ENCODE measurements at regions not wholly inside any gene's neighbourhood (a gene's known extent, or its start where the extent isn't known, plus 50 kb on each side); places are given as distances from the start of the nearest gene placed in this dataset.

DNA sequence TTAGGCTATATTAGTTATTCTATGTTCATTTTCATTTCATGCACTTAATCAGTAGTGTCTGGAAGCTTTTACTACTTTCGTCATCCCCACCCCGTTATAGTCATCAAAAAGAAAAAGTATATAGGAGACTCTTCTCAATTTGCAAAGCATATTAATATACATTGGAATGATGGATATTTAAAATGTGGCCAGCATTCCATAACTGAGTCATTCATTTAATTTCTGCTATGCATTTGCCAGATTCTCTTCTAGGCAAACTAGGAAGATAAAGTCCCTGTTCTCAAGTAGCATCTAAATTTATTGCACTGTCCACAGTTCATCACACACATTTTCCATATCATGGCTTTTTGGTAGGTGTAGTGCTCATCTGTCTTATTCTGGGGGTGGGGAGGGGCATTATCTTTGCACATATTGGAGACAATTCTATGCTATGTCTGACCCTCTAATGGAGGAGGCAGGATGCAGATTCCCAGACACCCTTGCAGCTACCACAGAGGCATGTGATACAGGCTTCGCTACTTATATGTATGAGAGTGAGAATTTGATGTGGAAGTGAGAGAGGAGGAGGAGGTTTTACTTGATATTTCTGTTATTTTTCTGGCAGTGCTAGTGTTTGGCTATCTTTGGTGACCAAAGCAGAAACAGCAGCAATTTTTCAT lies 125.8 kb downstream of the CTH start:
- TF ChIP-seq GATA1 (IDR thresholded peaks at IDR 0.05; ENCODE audit: low read depth, low read length) (no peak), POLR2A (IDR thresholded peaks at IDR 0.05; ENCODE audit: low read length) (no peak)
- no peak for DNase-seq

DNA sequence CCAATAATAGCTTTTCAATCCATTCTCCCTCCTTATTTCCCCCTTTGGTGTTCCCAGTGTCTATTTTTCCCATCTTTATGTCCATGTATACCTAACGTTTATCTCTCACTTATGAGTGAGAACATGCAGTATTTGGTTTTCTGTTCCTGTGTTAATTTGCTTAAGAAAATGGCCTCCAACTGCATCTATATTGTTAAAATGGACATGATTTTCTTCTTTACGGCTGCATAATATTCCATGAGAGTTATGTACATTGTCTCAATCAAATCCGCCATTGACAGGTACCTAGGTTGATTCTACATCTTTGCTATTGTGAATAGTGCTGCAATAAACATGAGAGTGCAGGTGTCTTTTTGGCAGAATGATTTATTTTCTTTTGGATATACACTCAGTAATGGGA lies 126.7 kb downstream of the CTH start:
- TF ChIP-seq GATA1 (IDR thresholded peaks at IDR 0.05; ENCODE audit: low read depth, low read length) (no peak), POLR2A (IDR thresholded peaks at IDR 0.05; ENCODE audit: low read length) (no peak)
- DNase-seq: no peak

DNA sequence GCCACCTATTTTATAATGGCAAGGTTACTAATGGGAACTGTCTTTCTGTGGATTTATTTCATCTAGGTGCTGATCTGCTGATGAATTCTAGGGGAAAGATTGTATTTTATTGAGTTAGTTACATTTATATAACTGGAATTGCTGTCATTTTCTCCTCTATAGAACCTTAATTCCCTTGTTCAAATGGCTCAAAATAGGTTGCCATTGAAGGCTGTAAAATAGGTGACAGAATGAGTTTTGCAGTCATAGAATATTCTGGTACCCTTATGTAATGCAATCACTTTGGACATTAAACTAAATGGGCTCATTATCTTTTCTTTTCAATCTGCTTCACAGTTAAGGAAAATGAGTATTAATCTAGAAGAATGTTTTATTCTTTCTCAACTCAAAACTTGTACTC lies 131.0 kb downstream of the CTH start:
- no peak for TF ChIP-seq POLR2A (IDR thresholded peaks at IDR 0.05; ENCODE audit: low read length)
- no peak for TF ChIP-seq GATA1 (IDR thresholded peaks at IDR 0.05; ENCODE audit: low read depth, low read length)
- DNase-seq: no peak

DNA sequence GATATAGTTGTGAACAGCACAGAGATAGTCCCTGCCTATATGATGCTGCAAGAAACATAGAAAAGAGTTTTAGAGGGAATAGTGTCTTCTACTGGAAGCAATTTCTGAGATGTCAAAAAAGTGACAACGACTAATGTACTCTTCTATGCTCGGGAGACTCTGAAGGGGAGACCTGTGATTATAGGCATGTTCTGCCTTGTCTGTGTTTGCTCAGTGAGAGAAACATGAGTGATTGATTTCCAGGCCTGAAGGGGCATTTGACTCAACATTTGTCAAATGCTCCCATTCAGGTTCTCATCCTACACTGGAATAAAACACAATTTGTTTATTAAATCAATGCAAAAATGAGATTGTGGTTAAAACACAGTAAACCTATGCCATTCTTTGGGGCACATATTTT lies 131.8 kb downstream of the CTH start:
- TF ChIP-seq GATA1 (IDR thresholded peaks at IDR 0.05; ENCODE audit: low read depth, low read length): no peak
- TF ChIP-seq POLR2A (IDR thresholded peaks at IDR 0.05; ENCODE audit: low read length): no peak
- DNase-seq: no peak

DNA sequence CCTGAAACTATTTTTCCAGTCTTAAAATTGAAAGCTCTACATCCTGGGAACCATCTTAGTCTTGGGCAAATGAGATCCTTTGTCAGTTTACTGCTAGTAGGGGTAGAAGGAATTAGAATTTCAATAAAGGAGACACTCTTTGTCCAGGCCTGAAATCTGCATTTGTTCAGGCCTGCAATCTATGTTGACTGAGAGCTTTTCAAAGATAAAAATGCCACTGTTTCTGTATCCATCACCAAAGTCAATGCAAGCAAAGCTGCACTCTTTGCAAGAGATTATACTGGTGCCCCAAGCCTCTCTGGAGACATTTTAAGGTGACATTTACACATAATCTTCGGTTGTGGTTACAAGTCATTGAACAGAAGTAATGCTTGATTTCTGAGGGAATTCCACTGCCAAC lies 135.7 kb downstream of the CTH start:
- TF ChIP-seq GATA1 (IDR thresholded peaks at IDR 0.05; ENCODE audit: low read depth, low read length) (no peak), POLR2A (IDR thresholded peaks at IDR 0.05; ENCODE audit: low read length) (no peak)

DNA sequence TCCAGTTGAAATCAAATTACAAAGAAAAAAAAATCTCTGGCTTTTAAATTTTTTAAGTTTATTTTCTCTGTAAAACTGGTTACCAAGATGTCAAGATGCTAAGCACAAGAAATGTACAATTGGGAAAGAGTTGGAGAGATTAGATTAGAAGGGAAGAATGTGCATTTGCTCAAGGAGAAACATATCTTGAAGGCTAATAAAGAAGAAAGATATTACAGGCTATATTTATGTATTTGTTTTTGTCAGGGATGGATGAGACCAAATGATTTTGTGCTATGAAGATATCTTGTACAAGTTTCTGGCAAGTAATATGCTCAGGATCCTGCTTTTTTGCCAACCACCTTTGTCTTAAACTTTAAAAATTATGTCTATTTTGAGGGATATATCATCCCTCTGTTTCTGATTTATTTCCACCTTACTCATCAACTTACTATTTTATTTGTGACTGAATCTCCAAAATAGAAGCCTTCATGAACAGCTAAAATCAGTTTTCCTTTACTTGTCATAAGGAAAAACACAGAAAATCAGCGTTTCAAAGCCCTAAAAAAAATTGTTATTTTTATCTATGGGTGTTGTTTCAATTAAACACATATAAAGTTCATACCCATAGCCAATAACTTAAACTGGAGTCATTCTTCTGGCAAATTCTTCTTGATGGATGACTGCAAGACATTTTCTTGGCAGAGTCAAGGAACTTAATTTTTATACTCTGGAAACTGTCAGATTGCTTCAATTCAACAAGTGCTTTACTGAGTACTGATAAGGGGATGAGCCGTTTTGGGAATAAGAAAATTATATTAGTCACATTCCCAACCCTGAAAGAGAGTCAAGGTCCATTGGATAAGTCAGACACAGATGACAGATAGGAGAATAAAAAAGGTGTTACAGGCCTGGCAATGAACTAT lies 141.8 kb downstream of the CTH start:
- TF ChIP-seq GATA1 (IDR thresholded peaks at IDR 0.05; ENCODE audit: low read depth, low read length) (no peak), POLR2A (IDR thresholded peaks at IDR 0.05; ENCODE audit: low read length) (no peak)
- no peak for DNase-seq

More for the DNA sequence above, 135.7 kb downstream of the CTH start:
- no peak for DNase-seq

DNA sequence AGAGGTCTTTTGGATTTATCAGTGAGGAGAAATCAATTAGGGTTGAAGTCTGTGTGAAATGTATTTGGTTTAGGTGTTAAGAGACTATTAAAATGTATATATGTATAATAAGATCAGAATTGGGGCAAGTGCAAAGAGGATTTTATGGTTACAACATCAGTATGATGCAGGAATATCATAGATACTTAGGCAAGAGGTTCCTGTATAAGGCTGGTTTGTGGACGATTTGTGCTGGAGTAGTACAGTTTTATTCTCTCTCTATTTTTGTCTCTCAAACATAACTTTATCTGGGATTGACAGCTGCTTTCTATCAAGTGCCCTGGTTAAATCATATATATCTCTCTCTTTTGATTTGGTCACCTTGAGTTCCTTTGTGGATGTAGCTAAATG lies 142.5 kb downstream of the CTH start:
- no peak for DNase-seq
- no peak for TF ChIP-seq POLR2A (IDR thresholded peaks at IDR 0.05; ENCODE audit: low read length)
- TF ChIP-seq GATA1 (IDR thresholded peaks at IDR 0.05; ENCODE audit: low read depth, low read length): no peak

DNA sequence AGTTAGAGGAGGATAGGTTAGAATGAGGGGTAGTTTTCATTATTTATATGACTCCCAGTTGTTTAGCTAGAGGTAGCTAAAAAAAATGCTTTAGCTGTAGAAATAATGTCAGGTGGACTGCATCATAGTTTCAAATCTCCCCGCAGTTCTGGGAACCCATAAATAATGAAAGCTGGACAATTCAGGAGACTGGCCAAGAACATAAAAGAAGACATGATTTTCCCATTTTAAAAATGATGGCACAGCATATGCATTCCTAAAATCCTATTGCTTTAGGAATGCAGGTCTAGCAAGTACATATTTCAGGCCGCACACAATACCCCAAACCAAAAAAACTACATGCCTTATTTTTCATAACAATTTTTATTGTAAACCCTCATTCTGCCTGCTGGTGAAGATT lies 143.3 kb downstream of the CTH start:
- no peak for DNase-seq
- TF ChIP-seq GATA1 (IDR thresholded peaks at IDR 0.05; ENCODE audit: low read depth, low read length): no peak
- no peak for TF ChIP-seq POLR2A (IDR thresholded peaks at IDR 0.05; ENCODE audit: low read length)

DNA sequence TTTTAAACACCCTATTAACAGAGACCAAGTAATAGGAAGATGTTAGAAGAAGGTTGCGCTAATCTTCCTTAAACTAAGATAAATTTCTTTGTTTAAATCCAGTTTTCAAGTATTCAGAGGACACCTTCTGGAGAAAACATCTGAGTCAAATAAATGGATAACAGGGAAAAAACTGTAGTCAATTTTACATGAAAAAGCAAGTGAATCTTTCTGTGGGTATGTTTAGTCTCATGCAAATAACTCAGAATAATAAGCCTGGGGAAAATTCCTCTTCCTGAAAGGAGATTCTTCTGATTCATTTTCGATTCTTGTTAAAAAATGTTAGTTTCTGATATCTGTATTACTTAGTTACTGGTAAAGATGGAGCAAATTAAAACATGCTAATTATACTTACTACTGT lies 145.5 kb downstream of the CTH start:
- TF ChIP-seq GATA1 (IDR thresholded peaks at IDR 0.05; ENCODE audit: low read depth, low read length): no peak
- no peak for TF ChIP-seq POLR2A (IDR thresholded peaks at IDR 0.05; ENCODE audit: low read length)
- no peak for DNase-seq

DNA sequence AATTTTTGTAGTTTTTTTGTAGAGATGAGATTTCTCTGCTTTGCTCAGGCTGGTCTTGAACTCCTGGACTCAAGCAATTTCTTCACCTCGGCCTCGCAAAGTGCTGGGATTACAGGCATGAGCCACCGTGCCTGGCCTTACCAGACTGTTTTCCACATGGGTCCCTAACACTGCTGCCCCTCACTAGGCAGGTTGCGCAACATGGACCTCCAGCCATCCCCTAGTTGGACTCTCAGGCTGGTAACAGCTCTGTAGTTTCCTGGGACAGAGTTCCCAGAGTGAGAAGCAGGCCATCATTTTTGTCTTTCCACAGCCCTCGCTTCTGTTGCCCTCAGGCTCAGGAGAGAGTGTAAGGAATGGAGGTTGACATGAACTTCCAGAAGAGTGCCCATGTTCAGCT lies 156.1 kb downstream of the CTH start:
- DNase-seq: no peak
- no peak for TF ChIP-seq POLR2A (IDR thresholded peaks at IDR 0.05; ENCODE audit: low read length)
- TF ChIP-seq GATA1 (IDR thresholded peaks at IDR 0.05; ENCODE audit: low read depth, low read length): no peak

DNA sequence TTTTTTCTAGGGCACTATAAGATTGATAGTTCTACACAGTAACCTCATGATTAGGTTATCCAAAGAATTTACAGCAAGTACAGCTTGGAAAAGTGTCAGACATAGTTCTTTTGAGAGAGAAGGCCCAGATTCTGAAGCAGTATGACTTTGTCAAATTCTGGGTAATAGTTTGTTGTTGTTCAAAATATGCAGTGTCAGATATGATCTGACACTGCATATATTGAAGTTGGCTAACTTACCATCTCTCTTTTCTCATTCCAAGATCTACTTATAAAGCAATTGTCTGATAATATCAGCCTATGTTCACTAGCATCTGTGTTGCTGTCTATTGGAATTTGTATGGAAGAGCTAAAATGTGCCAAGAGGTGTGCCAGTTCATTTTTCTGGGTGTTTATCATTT lies 160.1 kb downstream of the CTH start:
- no peak for DNase-seq
- TF ChIP-seq POLR2A (IDR thresholded peaks at IDR 0.05; ENCODE audit: low read length) (no peak), GATA1 (IDR thresholded peaks at IDR 0.05; ENCODE audit: low read depth, low read length) (no peak)

DNA sequence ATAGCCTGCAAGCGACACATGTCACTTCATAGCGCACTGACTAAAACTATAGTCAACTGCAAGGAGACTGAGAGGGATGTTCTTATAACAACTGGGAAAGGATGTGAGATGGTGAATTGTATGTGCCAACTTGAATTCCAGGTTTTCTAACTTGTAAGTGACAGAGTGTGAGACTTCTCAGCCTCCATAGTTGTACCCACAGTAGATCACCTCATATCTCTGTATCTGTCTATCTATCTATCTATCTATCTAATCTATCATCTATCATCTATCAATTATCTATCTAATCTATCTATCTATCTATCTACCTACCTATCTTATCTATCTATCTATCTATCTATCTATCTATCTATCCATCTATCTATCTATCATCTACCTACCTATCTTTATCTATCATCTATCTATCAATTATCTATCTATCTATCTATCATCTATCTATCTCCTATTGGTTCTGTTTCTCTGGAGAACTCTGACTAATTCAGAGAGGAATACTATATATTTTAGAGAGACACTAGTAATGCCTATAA lies 162.3 kb downstream of the CTH start:
- TF ChIP-seq POLR2A (IDR thresholded peaks at IDR 0.05; ENCODE audit: low read length) (no peak), GATA1 (IDR thresholded peaks at IDR 0.05; ENCODE audit: low read depth, low read length) (no peak)

DNA sequence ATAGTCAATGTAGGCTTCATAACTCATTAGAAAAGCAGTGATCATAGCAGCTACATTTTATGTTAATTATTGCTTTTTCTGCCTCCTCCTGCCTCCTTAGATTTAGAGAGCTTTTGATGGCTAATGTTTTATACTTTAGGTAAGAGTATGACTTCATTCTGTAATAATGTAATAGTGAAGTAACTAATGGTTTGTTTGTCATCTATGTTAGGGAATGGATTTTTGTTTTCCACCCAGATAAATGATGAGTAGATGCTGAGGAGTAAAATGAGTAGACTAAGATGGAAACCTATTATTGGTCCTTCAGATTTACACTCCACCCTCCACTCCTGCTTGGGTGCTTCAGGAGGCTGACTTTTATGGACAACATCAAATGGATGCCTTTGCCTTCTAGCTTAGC lies 170.6 kb downstream of the CTH start:
- TF ChIP-seq POLR2A (IDR thresholded peaks at IDR 0.05; ENCODE audit: low read length) (no peak), GATA1 (IDR thresholded peaks at IDR 0.05; ENCODE audit: low read depth, low read length) (no peak)
- no peak for DNase-seq

More for the DNA sequence above, 162.3 kb downstream of the CTH start:
- peak in 1 of 2 experiments; percentile 2 for DNase-seq

DNA sequence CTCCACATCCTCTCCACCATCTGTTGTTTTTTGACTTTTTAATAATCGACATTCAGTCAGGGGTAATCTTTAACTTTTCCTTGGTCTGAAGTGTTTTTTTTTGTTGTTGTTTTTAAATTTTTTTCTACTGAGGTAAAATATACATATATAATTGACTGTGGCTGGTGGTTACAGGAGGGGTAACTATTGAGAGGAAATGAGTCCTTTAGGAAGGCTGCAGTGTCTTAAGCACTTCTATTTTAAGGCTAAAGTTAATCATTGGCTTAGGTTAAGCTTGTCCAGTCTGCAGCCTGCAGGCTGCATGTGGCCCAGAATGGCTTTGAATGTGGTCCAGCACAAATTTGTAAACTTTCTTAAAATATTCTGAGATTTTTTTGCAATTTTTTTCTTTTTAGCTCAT lies 172.5 kb downstream of the CTH start:
- TF ChIP-seq GATA1 (IDR thresholded peaks at IDR 0.05; ENCODE audit: low read depth, low read length) (no peak), POLR2A (IDR thresholded peaks at IDR 0.05; ENCODE audit: low read length) (no peak)
- DNase-seq: no peak

All from erythroblast (primary cell).